Right lung (tissue), 2 donors: ENCODE measurements at regions not wholly inside any gene's neighbourhood (a gene's known extent, or its start where the extent isn't known, plus 50 kb on each side); places are given as distances from the start of the nearest gene placed in this dataset.

Source experiments
- DNase-seq, 2 donors: peaks; one replicate each; pipeline ENCODE4 v3.0.0-alpha.2; 2013

DNA sequence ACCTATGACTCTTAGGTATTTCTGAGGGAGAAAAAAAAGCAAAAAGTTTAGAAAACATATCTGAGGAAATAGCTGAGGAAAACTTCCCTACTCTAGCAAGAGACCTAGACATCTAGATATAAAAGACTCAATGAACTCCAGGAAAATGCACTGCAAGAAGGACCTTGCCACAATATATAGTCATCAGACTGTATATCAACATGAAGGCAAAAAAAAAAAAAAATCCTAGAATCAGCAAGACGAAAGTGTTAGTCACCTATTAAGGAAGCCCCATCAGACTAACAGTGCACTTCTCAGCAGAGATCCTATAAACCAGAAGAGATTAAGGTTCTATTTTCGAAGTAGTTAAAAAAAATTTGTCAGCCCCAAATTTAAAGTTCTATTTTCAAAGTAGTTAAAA lies 166.2 kb downstream of the TMEM38B start:
- no peak for DNase-seq

DNA sequence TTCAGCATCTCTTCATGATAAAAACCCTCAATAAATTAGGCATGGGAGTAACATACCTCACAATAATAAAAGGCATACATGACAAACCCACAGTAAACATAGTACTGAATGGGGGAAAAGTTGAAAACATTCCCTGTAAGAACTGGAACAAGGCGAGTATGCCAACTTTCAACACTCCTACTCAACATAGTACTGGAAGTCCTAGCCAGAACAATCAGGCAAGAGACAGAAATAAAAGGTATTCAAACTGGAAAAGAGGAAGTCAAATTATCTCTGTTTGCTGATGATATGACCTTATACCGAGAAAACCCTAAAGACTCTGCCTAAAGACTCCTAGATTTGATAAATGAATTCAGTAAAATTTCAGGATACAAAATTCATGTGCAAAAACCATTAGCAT lies 167.6 kb downstream of the TMEM38B start:
- DNase-seq: no peak

GRCh38 chr9:105864248-105864898 lies 170.0 kb downstream of the TMEM38B start:
- DNase-seq: no peak

- DNase-seq: no peak
Observed at GRCh38 chr9:105865285-105865684, 170.9 kb downstream of the TMEM38B start.

DNA sequence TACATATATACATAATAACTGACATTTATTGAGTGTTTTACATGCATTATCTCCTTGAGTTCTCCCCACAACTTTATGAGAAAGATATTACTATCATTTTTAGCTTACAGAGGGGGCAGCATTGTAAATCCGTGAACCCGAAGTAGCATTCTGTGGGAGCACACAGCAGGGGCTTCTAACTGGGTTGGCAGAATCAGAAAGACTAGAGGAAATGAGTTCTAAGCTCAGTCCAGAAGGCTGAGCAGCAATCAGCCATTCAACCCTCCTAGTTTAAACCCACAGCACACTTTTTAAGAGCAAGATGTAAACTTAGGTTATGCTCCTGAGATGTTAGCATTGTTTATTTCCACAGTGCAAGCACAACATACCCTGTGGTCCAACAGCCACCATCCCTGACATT lies 177.2 kb downstream of the TMEM38B start:
- DNase-seq: no peak

DNA sequence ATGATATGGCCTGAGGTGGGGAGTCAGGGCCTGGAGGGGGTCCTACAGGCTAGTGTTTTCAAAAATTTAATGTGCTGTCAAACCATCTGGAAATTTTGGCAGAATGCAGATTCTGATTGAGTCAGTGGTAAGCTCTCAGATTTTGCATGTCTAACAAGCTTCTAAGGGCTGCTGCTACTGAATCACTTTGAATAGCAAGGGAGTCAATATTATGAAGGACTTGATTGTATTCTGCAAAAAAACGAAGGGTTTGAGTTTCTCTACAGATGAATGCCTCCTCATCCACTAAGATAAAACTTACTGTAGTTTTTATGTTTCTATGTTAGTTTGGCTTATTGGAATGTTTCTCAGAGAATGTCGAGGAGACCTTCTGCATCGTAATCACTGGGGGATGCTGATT lies 179.5 kb downstream of the TMEM38B start:
- no peak for DNase-seq

DNA sequence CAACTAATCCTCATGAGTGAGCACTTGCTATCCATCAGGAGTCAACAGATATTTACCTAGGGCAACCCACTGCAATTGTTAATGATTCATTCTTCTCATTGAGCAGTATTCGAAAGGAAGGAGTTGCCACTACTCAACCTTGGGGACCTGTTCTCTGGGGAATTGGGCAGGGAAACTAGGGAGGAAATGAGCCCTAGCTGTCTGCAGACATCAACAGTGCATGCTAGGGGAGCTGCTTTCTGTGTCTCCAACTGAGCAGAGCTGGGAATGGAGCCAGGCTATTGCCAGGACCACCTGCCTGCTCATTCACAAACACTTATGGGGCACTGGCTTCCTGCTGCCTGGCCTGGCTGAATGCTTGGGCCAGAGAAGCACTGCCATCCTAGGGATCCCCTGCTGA lies 183.4 kb downstream of the TMEM38B start:
- DNase-seq: peak in 1 of 2 donors; percentile 4

- no peak for DNase-seq
Observed at GRCh38 chr9:105879181-105879580, 184.8 kb downstream of the TMEM38B start.

DNA sequence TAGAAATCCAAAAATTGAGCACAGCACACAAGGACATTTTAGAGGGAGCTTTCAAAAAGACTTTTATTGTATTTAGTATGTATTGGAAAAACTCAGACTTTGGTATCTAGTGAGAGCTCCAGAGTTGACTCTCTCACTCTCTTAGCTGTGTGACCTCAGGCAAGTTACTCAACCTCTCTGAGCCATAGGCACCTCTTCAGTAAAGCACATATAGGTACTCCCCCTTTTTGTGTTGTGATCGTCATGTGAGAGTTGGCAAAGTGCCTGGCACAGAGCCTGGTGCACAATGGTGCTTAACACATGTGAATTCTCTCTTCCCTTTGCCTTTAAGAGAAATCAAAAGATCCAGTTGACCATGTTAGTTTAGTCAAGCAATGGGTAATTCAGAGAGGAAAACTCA lies 186.2 kb downstream of the TMEM38B start:
- DNase-seq: no peak

DNA sequence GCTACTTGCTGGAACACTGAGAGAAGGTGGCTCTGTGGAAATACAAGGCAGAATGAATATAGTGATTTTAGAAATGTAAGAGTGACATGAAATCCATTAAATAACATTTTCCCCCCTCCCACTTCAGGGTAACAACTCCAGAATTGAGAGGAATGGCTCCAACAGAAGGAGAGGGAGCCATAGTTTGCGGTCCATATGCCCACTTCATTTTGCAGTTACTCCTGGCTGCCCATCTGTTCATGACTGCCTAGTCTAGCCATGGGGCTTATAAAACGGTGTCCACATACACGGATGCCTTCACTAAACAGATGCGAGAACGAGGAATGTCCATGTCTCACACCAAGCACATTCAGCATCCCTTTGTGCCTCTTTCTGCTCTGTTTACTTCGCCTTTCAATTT lies 186.7 kb downstream of the TMEM38B start:
- no peak for DNase-seq

DNA sequence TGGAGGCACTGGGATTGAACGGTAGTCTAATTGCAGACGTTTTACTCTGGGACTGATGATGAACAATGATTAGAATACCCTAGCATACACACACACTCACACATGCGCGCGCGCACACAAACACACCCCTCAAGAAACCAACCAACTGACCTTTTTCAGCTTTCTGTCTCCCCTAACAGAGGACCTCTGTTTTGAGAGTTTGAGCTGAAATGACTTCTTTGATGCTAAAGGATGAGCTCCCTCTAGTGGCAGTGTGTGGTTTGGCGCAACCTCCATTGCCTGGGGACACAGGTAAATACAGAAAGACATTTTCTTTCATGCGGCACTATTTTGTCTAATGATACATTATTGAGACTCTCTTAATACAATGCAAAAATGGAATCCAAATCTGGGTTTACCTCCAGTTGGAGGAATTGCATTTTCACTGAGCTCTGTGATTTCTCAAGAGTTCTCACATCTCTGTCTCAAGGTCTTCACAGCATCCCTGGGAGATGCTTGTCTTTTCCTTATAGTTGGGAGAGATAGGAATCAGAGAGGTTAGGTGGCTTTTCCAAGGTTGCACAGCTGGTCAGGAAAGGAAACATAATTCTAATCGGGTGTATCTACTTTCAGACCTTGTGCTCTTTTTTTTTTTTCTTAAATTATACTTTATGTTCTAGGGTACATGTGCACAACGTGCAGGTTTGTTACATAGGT lies 187.5 kb downstream of the TMEM38B start:
- DNase-seq: peak; percentile 13 to 23

DNA sequence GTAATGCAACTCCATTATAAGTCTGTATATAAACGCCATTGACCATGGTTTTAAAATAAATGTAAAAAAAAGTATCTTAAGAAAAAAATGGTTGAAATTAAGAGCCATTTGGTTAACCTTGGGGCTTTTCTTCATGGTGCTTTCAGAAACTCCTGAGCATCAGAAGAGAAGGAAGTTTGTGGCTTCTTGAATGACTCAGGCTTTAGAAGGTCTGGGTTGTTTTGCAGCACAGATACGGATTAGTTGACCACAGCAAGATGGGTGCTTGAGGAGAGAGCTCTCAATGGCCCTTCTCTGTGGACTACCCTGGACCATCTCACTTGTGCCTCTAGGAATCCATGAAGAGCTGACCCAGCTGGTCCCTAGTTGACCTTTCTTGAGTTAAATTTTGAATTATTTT lies 189.5 kb downstream of the TMEM38B start:
- DNase-seq: no peak

DNA sequence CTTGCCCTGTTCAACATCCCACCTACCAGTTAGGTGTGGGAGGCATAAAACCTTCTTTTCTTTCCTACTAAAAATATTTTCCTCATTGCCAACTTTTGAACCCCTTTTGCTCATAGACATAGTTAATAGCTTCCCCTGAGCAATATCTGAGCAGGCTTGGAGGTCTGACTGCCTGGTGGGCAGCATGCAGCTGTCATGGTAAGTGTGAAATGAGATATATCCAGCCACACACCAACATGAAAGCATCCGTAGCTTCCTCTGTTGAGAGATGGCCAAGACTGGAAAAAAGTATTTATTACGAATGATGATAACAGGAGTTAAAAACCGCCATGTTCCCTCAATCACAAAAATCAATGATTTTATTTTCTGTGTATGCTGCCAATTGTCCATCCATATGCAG lies 190.1 kb downstream of the TMEM38B start:
- DNase-seq: no peak

DNA sequence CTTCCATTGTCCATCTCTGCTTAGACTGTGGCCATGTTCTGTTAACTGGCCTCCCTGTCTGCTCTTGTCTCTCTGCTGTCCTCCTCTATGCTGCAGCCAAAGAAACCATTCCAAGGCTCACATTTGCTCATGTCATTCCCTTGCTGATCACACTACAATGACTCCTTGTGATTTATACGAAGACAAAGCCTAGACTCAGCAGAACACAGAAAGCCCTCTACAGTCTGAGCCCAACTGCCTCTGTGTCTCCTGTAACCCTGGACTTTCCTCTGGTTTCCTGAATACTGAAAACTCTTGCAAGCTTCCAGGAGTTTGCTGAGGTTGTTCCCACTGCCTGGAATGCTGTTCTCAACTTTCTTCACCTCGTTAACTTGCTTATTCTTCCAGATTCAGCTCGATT lies 191.8 kb downstream of the TMEM38B start:
- DNase-seq: no peak

DNA sequence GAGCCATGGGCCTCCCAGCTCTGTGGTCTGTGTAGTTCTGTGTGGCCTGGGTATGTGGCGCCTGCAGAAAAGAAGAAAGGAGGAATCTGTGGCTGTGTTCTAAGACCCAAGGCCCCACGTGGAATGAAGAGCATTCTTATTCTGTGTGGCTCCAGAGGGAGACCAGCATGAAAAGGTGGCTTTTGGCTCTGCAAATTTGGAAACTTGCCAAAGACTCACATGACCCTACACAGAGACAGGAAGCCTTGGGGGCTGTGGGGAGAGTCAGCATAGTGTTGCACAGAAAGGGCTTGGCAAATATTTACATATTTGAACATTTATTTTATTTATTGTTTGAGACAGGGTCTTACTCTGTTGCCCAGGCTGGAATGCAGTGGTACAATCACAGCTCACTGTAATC lies 193.3 kb downstream of the TMEM38B start:
- no peak for DNase-seq

DNA sequence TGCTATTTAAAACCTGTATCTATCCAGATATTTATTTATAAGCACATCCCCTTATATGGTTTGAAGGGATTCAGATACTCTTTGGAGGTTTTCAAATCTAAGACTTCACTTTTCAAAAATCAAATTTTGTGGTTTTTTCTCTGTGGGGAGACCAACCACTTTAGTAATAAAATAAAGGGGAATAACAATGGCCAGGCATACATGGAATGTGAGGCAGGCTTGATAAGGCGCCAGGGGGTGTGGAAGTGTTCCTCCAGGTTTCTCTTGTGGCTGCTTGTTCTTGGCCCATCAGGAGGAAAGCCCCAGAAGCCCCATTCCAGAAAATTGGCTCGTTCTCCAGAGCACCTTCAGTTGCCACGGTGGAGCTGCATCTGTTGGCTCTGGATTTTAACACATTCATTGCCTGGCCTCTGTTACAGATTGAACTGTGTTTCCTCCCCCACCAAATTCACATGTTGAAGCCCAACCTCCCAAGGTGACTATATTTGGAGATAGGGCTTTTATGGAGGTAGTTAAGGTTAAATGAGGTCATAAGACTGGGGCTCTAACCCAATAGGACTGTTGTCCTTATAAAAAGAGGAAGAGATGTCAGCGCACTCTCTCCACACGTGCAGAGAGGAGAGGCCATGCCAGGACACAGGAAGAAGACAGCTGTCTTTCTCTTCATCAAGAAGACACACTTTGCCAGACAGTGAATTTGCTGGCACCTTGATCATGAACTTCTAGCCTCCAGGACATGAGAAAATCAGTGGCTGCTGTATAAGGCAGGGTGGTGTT lies 195.9 kb downstream of the TMEM38B start:
- no peak for DNase-seq

DNA sequence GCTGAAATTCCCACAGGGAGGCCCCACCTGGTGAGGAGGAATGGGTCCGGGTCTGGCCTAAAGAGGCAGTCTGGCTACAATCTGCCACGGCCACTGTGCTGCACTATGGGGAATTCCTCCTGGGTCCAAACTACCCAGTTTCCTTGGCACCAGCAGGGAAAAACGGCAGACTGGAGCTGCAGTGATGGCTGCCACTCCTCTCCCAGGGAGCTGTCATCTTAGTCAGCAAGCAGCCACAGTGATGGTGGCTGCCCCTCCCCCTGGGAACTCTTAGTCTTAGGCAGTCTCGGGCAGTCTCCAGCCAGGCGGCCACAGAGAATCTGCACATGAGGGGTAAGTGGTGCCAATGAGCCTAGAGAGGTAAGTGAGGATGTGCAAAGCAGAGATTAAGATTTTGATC lies 205.8 kb downstream of the TMEM38B start:
- no peak for DNase-seq

GRCh38 chr9:105901514-105902109 lies 207.3 kb downstream of the TMEM38B start:
- DNase-seq: peak; percentile 39 to 56

DNA sequence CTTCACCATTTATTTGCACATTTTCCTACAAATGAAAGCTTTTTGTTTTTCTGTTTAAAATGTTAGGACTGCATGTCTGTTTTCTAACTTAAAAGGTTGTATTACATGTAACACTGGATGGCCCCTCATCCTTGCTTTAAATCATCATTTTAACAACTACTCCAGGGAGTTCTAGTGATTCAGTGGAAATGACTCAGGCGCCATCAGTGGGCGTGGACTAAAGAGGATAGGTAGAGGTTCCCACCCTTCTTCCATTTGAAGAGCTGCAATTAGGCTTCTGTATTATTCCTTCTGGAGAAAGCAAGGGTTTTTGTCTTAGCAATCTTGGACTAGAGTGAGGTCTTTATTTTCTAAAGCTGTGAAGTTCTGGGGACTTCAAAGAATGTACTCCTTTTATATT lies 213.7 kb downstream of the TMEM38B start:
- DNase-seq: no peak

DNA sequence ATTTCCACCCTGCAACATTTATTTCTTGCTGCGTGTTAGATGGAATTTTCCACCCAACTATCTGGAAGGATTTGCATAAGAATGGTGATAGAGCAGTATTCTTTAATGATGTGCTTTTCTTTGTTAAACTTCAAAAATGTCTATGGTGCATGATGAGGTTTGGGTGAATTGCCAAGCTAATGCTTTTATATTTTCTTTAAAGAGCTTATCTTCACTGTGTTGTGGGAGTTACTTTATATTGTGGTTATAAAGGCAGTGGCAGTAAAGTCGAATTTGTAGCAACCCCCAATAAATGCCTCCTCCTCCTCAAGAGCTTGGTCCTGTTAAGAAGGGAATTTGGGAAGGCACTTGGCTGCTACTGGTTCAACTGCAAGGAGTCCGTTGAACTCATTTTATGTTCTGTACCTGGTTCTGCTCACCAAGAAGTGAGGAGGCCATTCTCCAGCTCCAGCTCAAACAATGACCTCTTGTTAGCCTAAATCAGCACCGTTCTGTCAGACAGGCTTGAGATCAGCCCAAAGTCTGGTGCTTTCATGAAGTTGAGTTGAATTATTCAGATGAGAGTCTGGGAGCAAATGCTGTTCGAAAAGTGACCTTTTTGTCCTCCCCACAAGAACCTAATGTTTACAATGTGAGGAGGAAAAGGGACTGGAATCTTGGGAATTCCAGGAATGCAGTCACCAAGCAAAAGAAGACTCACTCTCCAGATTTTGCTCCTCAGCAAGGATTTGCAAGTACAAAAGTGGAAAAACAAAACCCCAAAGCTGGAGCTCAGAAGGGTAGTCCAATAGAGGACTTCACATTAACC lies 217.0 kb downstream of the TMEM38B start:
- DNase-seq: no peak

DNA sequence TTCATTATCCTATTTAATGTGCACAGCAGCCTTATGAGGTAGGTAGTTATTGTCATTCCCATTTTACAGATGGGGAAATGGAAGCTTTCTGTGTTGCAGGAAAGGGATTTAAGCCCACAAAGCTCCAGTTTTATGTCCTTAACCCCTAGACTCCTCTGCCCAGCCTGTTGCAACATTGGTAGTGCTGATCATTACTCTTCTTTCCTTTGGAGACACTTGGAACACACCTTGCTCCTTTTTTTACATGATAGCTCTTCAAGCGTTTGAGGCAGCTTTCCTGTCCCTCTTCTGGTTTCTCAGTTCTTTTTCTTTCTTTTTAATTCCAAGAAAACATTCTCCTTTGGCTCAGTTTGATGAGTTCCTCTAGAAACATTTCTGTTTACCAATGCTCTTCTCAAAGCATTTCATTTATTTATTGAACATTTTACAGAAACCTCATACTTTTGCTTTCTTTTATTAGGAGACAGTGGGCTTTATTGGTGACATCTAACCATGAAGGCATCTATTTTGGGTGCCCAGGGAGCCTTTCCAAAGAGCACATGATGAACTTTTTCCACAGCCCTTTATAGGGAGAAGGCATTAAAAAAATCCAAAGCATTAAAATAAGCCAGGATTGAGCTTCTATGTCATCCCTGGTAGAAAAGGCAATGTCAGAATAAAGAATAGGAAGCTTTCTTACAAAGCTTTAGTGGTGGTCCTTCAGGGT lies 218.0 kb downstream of the TMEM38B start:
- no peak for DNase-seq
